OCI-M1 (cell line): ENCODE measurements at regions not wholly inside any gene's neighbourhood (a gene's known extent, or its start where the extent isn't known, plus 50 kb on each side); places are given as distances from the start of the nearest gene placed in this dataset.

Source experiments
- DNase-seq: peaks from one replicate; lab custom pipeline; 2025; lab: John Stamatoyannopoulos, UW

- DNase-seq = no peak
These were observed 952.2 kb downstream of the TUSC7 start for GRCh38 chr3:117661818-117662095.

- DNase-seq = no peak
These were observed 955.7 kb downstream of the TUSC7 start for GRCh38 chr3:117665296-117665695.

- no peak for DNase-seq
These were observed 956.7 kb downstream of the TUSC7 start for GRCh38 chr3:117666325-117666724.

- DNase-seq = no peak
These were observed 957.2 kb downstream of the TUSC7 start for GRCh38 chr3:117666812-117667211.

- DNase-seq = peak; percentile 29
These were observed 960.2 kb downstream of the TUSC7 start for GRCh38 chr3:117669774-117670173.

- no peak for DNase-seq
These were observed 962.2 kb downstream of the TUSC7 start for GRCh38 chr3:117671722-117672318.

- DNase-seq = peak; percentile 53
These were observed 964.7 kb downstream of the TUSC7 start for GRCh38 chr3:117674321-117674720.

- DNase-seq = no peak
These were observed 972.0 kb downstream of the TUSC7 start for GRCh38 chr3:117681619-117682018.

- DNase-seq = no peak
These were observed 977.5 kb downstream of the TUSC7 start for GRCh38 chr3:117687096-117687495.

- DNase-seq = no peak
These were observed 979.0 kb downstream of the TUSC7 start for GRCh38 chr3:117688583-117688982.

- DNase-seq = no peak
These were observed 981.9 kb downstream of the TUSC7 start for GRCh38 chr3:117691526-117691925.

GRCh38 chr3:117692416-117692995 is 982.9 kb downstream of the TUSC7 start:
- no peak for DNase-seq

- no peak for DNase-seq
These were observed 985.7 kb downstream of the TUSC7 start for GRCh38 chr3:117695321-117695720.

GRCh38 chr3:117695871-117696645 is 986.5 kb downstream of the TUSC7 start:
- DNase-seq = no peak

- no peak for DNase-seq
These were observed 987.4 kb downstream of the TUSC7 start for GRCh38 chr3:117696851-117697407.

GRCh38 chr3:117699058-117699457 is 989.5 kb downstream of the TUSC7 start:
- no peak for DNase-seq

- peak; percentile 25 for DNase-seq
These were observed 991.2 kb downstream of the TUSC7 start for GRCh38 chr3:117700573-117701360.

- DNase-seq = no peak
These were observed 995.4 kb downstream of the TUSC7 start for GRCh38 chr3:117705011-117705410.

- no peak for DNase-seq
These were observed 996.5 kb downstream of the TUSC7 start for GRCh38 chr3:117706037-117706436.

- DNase-seq = no peak
These were observed 997.2 kb downstream of the TUSC7 start for GRCh38 chr3:117706756-117707155.

GRCh38 chr3:117708601-117709000 is 999.0 kb downstream of the TUSC7 start:
- DNase-seq = no peak

- DNase-seq = no peak
These were observed 999.5 kb downstream of the TUSC7 start for GRCh38 chr3:117709108-117709507.
